ENCODE measurements at regions not wholly inside any gene's neighbourhood (a gene's known extent, or its start where the extent isn't known, plus 50 kb on each side); places are given as distances from the start of the nearest gene placed in this dataset.

DNA sequence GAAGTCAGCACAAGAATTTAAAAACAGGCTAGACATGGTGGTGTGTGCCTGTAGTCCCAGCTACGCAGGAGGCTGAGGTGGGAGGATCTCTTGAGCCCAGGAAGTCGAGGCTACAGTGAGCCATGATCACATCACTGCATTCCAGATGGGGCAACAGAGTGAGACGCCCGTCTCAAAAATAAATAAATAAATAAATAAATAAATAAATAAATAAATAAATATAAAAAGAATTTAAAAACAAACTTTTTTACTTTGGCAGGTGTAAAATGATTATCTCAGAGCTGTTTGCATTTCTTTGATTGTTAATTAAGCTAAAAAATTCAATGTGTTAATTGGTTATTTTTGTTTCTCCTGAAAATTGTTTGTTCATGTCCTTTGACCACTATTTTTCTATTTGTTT is 97.5 kb upstream of the RPS6KA3 start:
- no peak for DNase-seq (ENCODE audit: low read depth, low spot score)
- TF ChIP-seq, protein P1, sequence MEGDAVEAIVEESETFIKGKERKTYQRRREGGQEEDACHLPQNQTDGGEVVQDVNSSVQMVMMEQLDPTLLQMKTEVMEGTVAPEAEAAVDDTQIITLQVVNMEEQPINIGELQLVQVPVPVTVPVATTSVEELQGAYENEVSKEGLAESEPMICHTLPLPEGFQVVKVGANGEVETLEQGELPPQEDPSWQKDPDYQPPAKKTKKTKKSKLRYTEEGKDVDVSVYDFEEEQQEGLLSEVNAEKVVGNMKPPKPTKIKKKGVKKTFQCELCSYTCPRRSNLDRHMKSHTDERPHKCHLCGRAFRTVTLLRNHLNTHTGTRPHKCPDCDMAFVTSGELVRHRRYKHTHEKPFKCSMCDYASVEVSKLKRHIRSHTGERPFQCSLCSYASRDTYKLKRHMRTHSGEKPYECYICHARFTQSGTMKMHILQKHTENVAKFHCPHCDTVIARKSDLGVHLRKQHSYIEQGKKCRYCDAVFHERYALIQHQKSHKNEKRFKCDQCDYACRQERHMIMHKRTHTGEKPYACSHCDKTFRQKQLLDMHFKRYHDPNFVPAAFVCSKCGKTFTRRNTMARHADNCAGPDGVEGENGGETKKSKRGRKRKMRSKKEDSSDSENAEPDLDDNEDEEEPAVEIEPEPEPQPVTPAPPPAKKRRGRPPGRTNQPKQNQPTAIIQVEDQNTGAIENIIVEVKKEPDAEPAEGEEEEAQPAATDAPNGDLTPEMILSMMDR (IDR thresholded peaks at IDR 0.05; ENCODE audit: low read depth, low read length) = no peak
- in situ Hi-C loops (cut with HindIII; ENCODE audit: low sequenced_read_pairs) = no loop called here
- no peak overlapping the region for H3K4me3 ChIP-seq (ENCODE audit: low read depth, low read length)

DNA sequence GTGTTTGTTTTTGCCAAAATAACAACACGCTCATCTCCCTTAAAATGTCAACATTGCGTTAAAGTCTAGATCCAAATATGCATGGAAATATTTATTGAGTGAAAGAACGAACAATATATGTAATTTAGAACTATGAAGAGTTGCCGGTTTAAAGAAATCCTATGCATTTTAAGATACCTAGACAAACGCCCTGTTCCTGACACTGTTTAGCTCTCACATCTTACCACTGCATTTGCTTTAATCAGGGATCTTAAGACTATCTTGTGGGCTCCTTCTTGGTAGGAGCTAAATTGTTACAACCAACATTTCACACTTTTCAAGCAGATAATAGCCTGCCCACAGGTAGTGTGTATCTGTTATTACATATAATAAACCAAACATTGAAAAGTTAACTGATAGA is 96.6 kb upstream of the RPS6KA3 start:
- TF ChIP-seq, protein P1 (IDR thresholded peaks at IDR 0.05; ENCODE audit: low read depth, low read length) = no peak
- no peak for DNase-seq (ENCODE audit: low read depth, low spot score)
- in situ Hi-C loops (cut with HindIII; ENCODE audit: low sequenced_read_pairs) = no loop called here
- H3K4me3 ChIP-seq (ENCODE audit: low read depth, low read length) = no peak overlapping the region

DNA sequence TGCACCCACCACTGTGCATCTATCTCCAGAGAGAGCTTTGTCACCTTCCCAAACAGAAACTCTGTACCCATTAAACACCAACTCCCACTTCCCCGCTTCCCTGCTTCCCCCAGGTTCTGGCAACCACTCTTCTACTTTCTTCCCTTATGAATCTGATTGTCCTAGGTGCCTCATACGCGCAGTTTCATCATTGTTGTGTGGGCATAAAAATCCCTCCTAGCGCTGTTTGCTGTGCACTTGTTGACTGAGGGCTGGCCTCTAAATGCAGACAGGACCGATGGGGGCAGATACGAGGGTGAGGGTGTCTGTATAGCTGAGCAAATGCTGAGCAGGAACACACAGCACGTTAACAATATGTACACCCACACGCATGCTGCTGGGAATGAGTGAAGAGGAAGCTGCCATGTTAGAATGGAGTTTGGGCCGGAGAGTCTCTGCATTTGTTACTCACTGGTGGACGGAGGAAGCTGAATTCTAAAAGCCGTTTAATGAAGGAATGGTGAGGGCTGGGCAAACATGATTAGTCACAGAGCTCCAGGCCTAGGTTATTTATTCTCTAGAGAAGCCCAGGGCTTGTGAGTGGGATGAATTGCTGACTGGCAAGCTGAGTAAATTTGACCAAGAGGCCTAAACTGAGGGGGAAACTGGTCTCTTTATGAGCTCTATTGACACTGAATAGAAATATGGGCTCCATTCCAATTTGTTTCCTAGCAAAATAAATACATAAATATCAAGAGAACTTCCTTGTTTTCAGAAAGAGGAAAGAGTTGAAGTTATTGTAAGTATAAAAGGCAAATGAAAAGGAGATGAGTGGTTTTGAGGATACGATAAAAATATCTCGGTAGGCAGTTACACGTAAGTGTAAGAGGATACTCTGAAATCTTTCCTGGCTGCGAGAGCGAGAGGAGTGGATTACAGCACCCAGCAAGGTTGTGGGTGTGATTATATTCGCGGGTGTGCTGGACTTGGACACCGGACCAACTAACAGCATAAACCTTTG is 95.9 kb upstream of the RPS6KA3 start:
- H3K4me3 ChIP-seq (ENCODE audit: low read depth, low read length) = no peak overlapping the region
- DNase-seq (ENCODE audit: low read depth, low spot score) = peak; percentile 46
- TF ChIP-seq, protein P1 (IDR thresholded peaks at IDR 0.05; ENCODE audit: low read depth, low read length) = no peak
- in situ Hi-C loops (cut with HindIII; ENCODE audit: low sequenced_read_pairs) = no loop called here

DNA sequence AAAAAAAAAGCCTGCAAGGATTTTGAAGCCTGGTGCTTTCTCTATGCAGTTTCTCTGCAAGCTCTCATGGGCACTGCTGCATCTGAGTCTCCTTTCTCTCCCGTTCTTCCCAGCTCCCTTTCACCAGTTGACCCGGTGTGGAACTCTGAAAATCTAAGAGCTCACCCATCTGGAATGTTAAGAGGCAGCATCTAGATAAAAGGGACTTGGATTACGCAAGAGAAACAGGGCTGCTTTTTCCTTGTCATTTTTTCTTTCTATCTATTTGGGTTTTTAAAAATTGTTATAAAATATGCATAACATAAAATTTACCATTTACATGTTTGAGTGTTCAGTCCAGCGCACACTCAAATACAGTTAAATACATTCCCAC is 95.2 kb upstream of the RPS6KA3 start:
- in situ Hi-C loops (cut with HindIII; ENCODE audit: low sequenced_read_pairs) = no loop called here
- H3K4me3 ChIP-seq (ENCODE audit: low read depth, low read length) = no peak overlapping the region
- peak; percentile 41 for DNase-seq (ENCODE audit: low read depth, low spot score)
- TF ChIP-seq, protein P1 (IDR thresholded peaks at IDR 0.05; ENCODE audit: low read depth, low read length) = no peak

DNA sequence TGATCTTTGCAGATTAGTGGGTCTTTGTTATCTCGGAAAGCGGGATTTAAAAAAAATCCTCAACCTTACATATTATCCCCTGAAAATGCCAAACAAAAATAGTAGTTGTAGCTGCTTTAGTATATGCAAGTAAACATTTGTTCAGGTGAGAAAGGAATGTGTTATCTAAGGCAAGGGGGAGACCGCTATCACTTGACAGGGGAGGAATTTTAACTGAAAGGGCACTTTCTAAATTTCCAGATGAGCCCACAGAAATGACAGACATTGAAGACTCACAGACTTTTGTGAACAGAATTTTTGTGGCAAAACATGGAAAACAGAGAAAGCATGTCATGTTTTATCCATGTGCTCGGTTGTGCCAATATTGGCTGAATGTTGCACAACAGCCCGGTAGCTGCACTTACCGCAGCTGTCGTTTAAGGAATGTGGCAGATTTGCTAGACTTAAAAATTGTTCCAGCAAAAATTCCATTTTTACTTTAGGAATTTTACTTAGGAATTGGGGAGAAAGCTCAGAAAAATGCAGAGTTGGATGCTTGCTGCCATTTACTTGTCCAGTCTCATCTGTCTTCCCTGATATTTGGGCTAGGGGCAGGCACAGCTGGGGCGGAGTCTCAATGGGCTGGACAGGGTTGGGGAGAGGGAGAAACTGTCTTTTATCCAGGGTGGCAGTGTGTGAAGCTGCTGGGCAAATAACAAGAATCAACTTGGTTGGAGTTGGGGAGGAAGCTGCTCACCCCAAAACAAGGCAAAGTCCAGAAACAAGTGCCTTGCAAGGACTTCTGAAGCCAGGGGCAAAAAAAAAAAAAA is 94.6 kb upstream of the RPS6KA3 start:
- in situ Hi-C loops (cut with HindIII; ENCODE audit: low sequenced_read_pairs) = no loop called here
- TF ChIP-seq, protein P1 (IDR thresholded peaks at IDR 0.05; ENCODE audit: low read depth, low read length) = no peak
- no peak overlapping the region for H3K4me3 ChIP-seq (ENCODE audit: low read depth, low read length)
- DNase-seq (ENCODE audit: low read depth, low spot score) = no peak

DNA sequence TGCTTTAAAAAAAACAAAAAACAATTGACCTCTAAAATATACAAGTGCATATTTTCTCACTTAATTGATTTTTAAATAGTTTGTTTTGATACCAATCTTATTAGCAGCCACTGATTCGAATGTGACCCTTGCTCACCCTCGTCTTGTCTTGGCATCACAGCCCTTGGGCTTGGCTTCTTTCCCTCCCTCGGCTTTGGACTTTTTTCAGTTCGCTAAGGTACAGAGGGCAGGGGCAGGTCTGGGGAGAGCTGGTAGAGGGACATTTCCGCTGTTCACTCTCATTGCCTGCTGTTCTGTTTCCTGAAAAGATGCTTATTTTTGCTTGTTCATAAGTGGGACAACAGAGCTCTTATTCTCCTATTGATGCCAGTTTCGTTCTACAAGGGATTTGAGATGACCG is 88.5 kb upstream of the RPS6KA3 start:
- no peak overlapping the region for H3K4me3 ChIP-seq (ENCODE audit: low read depth, low read length)
- in situ Hi-C loops (cut with HindIII; ENCODE audit: low sequenced_read_pairs) = no loop called here
- TF ChIP-seq, protein P1 (IDR thresholded peaks at IDR 0.05; ENCODE audit: low read depth, low read length) = no peak
- no peak for DNase-seq (ENCODE audit: low read depth, low spot score)
